ENCODE measurements at regions not wholly inside any gene's neighbourhood (a gene's known extent, or its start where the extent isn't known, plus 50 kb on each side); places are given as distances from the start of the nearest gene placed in this dataset.
"Not testable (repeated sequence)": the region's sequence is repeated elsewhere in the genome, so short reads cannot be mapped to it uniquely, and the experiment has no call there.

GRCh38 chr14:86944434-86944833 is 1048.5 kb downstream of the GALC start:
- no peak for DNase-seq

- DNase-seq: no peak
Observed at GRCh38 chr14:86943391-86944365, 1049.3 kb downstream of the GALC start.

GRCh38 chr14:86942936-86943335 is 1050.0 kb downstream of the GALC start:
- no peak for DNase-seq

- no peak for DNase-seq
Observed at GRCh38 chr14:86940106-86940505, 1052.9 kb downstream of the GALC start.

- no peak for DNase-seq
Observed at GRCh38 chr14:86938320-86938719, 1054.7 kb downstream of the GALC start.

GRCh38 chr14:86936556-86936955 is 1056.4 kb downstream of the GALC start:
- DNase-seq: no peak

GRCh38 chr14:86935241-86935885 is 1057.6 kb downstream of the GALC start:
- DNase-seq: no peak

GRCh38 chr14:86933958-86934595 is 1058.9 kb downstream of the GALC start:
- DNase-seq: no peak

- DNase-seq: no peak
Observed at GRCh38 chr14:86933460-86933859, 1059.5 kb downstream of the GALC start.

- no peak for DNase-seq
Observed at GRCh38 chr14:86915406-86915805, 1077.6 kb downstream of the GALC start.

- DNase-seq: no peak
Observed at GRCh38 chr14:86912709-86913108, 1080.3 kb downstream of the GALC start.

- DNase-seq: no peak
Observed at GRCh38 chr14:86911486-86911885, 1081.5 kb downstream of the GALC start.

GRCh38 chr14:86905386-86905926 is 1087.5 kb downstream of the GALC start:
- DNase-seq: not testable (repeated sequence)

GRCh38 chr14:86902176-86902950 is 1090.6 kb downstream of the GALC start:
- DNase-seq: no peak

- no peak for DNase-seq
Observed at GRCh38 chr14:86897704-86898513, 1095.1 kb downstream of the GALC start.

GRCh38 chr14:86897224-86897623 is 1095.8 kb downstream of the GALC start:
- no peak for DNase-seq

- no peak for DNase-seq
Observed at GRCh38 chr14:86896701-86897100, 1096.3 kb downstream of the GALC start.

GRCh38 chr14:86892152-86892956 is 1100.6 kb downstream of the GALC start:
- DNase-seq: no peak

GRCh38 chr14:86885280-86885679 is 1107.7 kb downstream of the GALC start:
- DNase-seq: no peak

- DNase-seq: no peak
Observed at GRCh38 chr14:86884498-86884897, 1108.5 kb downstream of the GALC start.

GRCh38 chr14:86882818-86883217 is 1110.2 kb downstream of the GALC start:
- no peak for DNase-seq

Measured in CD4-positive, alpha-beta T cell treated with Interleukin-6 for 4 hours (primary cell).